ENCODE measurements at regions not wholly inside any gene's neighbourhood (a gene's known extent, or its start where the extent isn't known, plus 50 kb on each side); places are given as distances from the start of the nearest gene placed in this dataset.

GRCh38 chr17:27400991-27401390 is 55.3 kb upstream of the KSR1 start:
- H3K27ac ChIP-seq: no peak overlapping the region
- no peaks in the 10 kb centered on the region for H3K27me3 ChIP-seq (ENCODE audit: insufficient read depth, low read depth, severe bottlenecking)
- no peaks in the 10 kb centered on the region for H3K9me3 ChIP-seq (ENCODE audit: severe bottlenecking)
- no peak for TF ChIP-seq CTCF (IDR thresholded peaks at IDR 0.05; ENCODE audit: low read depth, low read length)
- no peaks in the 10 kb centered on the region for H3K36me3 ChIP-seq
- no peak for DNase-seq
- H3K4me3 ChIP-seq (ENCODE audit: low read depth, low read length): no peak overlapping the region

GRCh38 chr17:27402943-27403342 is 53.3 kb upstream of the KSR1 start:
- TF ChIP-seq CTCF (IDR thresholded peaks at IDR 0.05; ENCODE audit: low read depth, low read length): no peak
- DNase-seq: no peak
- Histone ChIP-seq H3K36me3 (no peaks in the 10 kb centered on the region), H3K9me3 (ENCODE audit: severe bottlenecking) (no peaks in the 10 kb centered on the region), H3K27ac (no peak overlapping the region), H3K4me3 (ENCODE audit: low read depth, low read length) (no peak overlapping the region), H3K27me3 (ENCODE audit: insufficient read depth, low read depth, severe bottlenecking) (no peaks in the 10 kb centered on the region)

GRCh38 chr17:27403480-27404005 is 52.7 kb upstream of the KSR1 start:
- H3K4me3 ChIP-seq (ENCODE audit: low read depth, low read length): no peak overlapping the region
- H3K27me3 ChIP-seq (ENCODE audit: insufficient read depth, low read depth, severe bottlenecking): no peaks in the 10 kb centered on the region
- DNase-seq: no peak
- H3K36me3 ChIP-seq: no peaks in the 10 kb centered on the region
- H3K9me3 ChIP-seq (ENCODE audit: severe bottlenecking): no peaks in the 10 kb centered on the region
- no peak for TF ChIP-seq CTCF (IDR thresholded peaks at IDR 0.05; ENCODE audit: low read depth, low read length)
- H3K27ac ChIP-seq: no peak overlapping the region

DNA sequence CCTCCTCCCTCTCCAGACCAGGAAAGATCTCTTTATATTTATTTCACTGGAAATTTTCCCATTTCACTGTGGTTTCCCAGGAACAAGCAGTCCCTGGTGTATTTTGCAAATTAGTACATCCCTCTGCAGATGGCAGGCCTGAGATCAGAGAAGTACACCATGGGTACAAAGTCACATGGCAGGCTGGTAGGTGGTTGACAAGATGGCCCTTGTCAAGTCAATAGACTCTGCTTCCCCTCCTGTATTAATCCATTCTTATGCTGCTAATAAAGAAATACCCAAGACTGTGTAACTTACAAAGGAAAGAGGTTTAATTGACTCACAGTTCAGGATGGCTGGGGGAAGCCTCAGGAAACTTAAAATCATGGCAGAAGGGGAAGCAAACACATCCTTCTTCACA is 51.6 kb upstream of the KSR1 start:
- Histone ChIP-seq H3K27me3 (ENCODE audit: insufficient read depth, low read depth, severe bottlenecking) (no peaks in the 10 kb centered on the region), H3K4me3 (ENCODE audit: low read depth, low read length) (no peak overlapping the region), H3K36me3 (no peaks in the 10 kb centered on the region), H3K27ac (no peak overlapping the region), H3K9me3 (ENCODE audit: severe bottlenecking) (no peaks in the 10 kb centered on the region)
- no peak for DNase-seq
- TF ChIP-seq CTCF (IDR thresholded peaks at IDR 0.05; ENCODE audit: low read depth, low read length): no peak
